ENCODE measurements at regions not wholly inside any gene's neighbourhood (a gene's known extent, or its start where the extent isn't known, plus 50 kb on each side); places are given as distances from the start of the nearest gene placed in this dataset.

DNA sequence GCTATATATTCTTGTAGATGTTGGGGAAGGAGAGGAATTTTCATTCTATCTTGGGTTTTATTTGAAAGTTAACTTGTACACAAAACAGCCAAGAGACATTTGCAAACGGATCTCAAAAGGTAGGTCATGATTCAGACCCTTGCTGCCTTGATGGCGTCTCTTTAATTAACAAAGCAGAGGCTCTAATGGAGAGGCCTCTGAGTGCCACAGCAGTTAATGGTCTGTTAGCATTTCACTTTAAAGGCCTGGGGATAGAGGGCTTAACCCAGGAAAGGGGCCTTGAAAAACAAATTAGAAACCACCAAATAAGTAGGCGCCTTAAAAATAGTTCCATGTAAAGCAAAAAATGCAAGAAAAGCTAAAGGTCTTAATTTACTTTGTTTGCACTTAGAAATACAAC lies 836.9 kb upstream of the CELF4 start:
- Mint-ChIP-seq H3K27me3 (ENCODE audit: low read depth, unreplicated experiment) (no peaks in the 10 kb centered on the region), H3K36me3 (ENCODE audit: low read depth, unreplicated experiment) (no peaks in the 10 kb centered on the region), H3K4me1 (ENCODE audit: low read depth, unreplicated experiment) (no peaks in the 10 kb centered on the region), H3K4me3 (ENCODE audit: unreplicated experiment) (no peak overlapping the region), H3K9me3 (ENCODE audit: unreplicated experiment) (peaks cover 2% of the 10 kb centered on the region), H3K27ac (ENCODE audit: unreplicated experiment) (no peak overlapping the region)
- Histone ChIP-seq H3K27ac (ENCODE audit: low read depth, low read length) (no peak overlapping the region), H3K79me2 (ENCODE audit: insufficient read depth, low read length) (no peaks in the 10 kb centered on the region), H3K9ac (ENCODE audit: low read length) (no peak overlapping the region), H4K20me1 (ENCODE audit: insufficient read depth, low read length) (no peaks in the 10 kb centered on the region), H3K27me3 (ENCODE audit: insufficient read depth, low read length) (no peaks in the 10 kb centered on the region), H3K4me3 (ENCODE audit: insufficient read depth, low read depth, low read length) (no peak overlapping the region), H3K36me3 (ENCODE audit: insufficient read depth, low read length) (no peaks in the 10 kb centered on the region), H2AFZ (ENCODE audit: low read depth, low read length) (no peak overlapping the region), H3K9me3 (ENCODE audit: insufficient read depth, low read depth, low read length) (no peaks in the 10 kb centered on the region), H3K4me2 (ENCODE audit: low read length) (no peak overlapping the region), H3K4me1 (ENCODE audit: insufficient read depth, low read length) (no peaks in the 10 kb centered on the region)
- TF ChIP-seq EZH2 (IDR thresholded peaks at IDR 0.05; ENCODE audit: insufficient read depth, low read length): no peak
- TF ChIP-seq, protein P1, sequence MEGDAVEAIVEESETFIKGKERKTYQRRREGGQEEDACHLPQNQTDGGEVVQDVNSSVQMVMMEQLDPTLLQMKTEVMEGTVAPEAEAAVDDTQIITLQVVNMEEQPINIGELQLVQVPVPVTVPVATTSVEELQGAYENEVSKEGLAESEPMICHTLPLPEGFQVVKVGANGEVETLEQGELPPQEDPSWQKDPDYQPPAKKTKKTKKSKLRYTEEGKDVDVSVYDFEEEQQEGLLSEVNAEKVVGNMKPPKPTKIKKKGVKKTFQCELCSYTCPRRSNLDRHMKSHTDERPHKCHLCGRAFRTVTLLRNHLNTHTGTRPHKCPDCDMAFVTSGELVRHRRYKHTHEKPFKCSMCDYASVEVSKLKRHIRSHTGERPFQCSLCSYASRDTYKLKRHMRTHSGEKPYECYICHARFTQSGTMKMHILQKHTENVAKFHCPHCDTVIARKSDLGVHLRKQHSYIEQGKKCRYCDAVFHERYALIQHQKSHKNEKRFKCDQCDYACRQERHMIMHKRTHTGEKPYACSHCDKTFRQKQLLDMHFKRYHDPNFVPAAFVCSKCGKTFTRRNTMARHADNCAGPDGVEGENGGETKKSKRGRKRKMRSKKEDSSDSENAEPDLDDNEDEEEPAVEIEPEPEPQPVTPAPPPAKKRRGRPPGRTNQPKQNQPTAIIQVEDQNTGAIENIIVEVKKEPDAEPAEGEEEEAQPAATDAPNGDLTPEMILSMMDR (IDR thresholded peaks at IDR 0.05; ENCODE audit: insufficient read depth, low read depth, low read length): no peak
- FAIRE-seq: no peak
- DNase-seq (ENCODE audit: low read depth): no peak

DNA sequence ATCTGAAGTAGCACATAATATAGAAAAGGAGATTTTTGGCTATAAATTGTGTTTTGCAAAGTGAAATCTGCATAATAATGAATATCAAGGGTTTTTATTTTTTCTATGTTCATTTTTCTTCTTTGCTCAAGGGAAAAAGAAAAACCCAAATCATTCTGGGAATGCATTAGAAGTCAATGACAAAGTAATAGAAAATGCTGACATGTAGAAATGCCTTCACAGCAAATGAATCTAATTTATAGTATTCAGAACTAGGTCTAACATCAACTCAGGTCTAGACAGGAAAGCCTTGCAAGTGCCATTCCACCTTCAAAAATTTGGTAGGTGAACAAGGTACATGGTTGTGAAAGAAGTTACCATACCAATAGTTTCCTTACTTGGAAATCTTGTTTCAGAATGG lies 831.5 kb upstream of the CELF4 start:
- no peak for DNase-seq (ENCODE audit: low read depth)
- no peak overlapping the region for H3K27ac Mint-ChIP-seq (ENCODE audit: unreplicated experiment)
- H3K4me3 Mint-ChIP-seq (ENCODE audit: unreplicated experiment): no peak overlapping the region
- Histone ChIP-seq H3K9me3 (ENCODE audit: insufficient read depth, low read depth, low read length) (no peaks in the 10 kb centered on the region), H3K4me1 (ENCODE audit: insufficient read depth, low read length) (no peaks in the 10 kb centered on the region), H3K4me2 (ENCODE audit: low read length) (no peak overlapping the region), H3K79me2 (ENCODE audit: insufficient read depth, low read length) (no peaks in the 10 kb centered on the region), H4K20me1 (ENCODE audit: insufficient read depth, low read length) (no peaks in the 10 kb centered on the region), H3K9ac (ENCODE audit: low read length) (no peak overlapping the region), H3K36me3 (ENCODE audit: insufficient read depth, low read length) (no peaks in the 10 kb centered on the region), H3K27me3 (ENCODE audit: insufficient read depth, low read length) (no peaks in the 10 kb centered on the region), H3K4me3 (ENCODE audit: insufficient read depth, low read depth, low read length) (no peak overlapping the region), H3K27ac (ENCODE audit: low read depth, low read length) (no peak overlapping the region), H2AFZ (ENCODE audit: low read depth, low read length) (no peak overlapping the region)
- no peaks in the 10 kb centered on the region for H3K27me3 Mint-ChIP-seq (ENCODE audit: low read depth, unreplicated experiment)
- H3K9me3 Mint-ChIP-seq (ENCODE audit: unreplicated experiment): no peaks in the 10 kb centered on the region
- no peaks in the 10 kb centered on the region for H3K36me3 Mint-ChIP-seq (ENCODE audit: low read depth, unreplicated experiment)
- FAIRE-seq: no peak
- TF ChIP-seq, protein P1 (IDR thresholded peaks at IDR 0.05; ENCODE audit: insufficient read depth, low read depth, low read length): no peak
- TF ChIP-seq EZH2 (IDR thresholded peaks at IDR 0.05; ENCODE audit: insufficient read depth, low read length): no peak
- no peaks in the 10 kb centered on the region for H3K4me1 Mint-ChIP-seq (ENCODE audit: low read depth, unreplicated experiment)

DNA sequence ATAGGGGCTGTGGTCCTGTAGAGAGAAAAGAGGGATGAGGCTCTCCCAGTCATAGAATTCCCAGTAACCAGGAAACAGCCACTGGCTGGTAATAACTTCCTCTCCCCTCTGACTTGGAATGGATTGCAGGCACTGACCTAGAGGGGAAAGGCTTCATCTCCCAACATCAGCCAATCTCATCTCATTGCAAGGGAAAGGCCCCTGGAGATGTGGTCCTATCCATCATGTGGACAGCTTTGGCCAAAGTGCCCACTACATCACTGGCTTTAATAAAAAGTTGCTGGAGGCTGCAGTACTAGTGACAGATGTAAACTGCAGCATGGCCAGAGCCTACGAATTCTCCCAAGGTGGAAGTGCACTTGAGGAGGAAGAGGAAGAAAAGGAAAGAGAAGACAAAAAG lies 820.5 kb upstream of the CELF4 start:
- no peaks in the 10 kb centered on the region for H3K79me2 ChIP-seq (ENCODE audit: insufficient read depth, low read length)
- H3K4me2 ChIP-seq (ENCODE audit: low read length): no peak overlapping the region
- no peaks in the 10 kb centered on the region for H3K27me3 Mint-ChIP-seq (ENCODE audit: low read depth, unreplicated experiment)
- no peaks in the 10 kb centered on the region for H3K27me3 ChIP-seq (ENCODE audit: insufficient read depth, low read length)
- H3K4me3 Mint-ChIP-seq (ENCODE audit: unreplicated experiment): no peak overlapping the region
- H4K20me1 ChIP-seq (ENCODE audit: insufficient read depth, low read length): no peaks in the 10 kb centered on the region
- H2AFZ ChIP-seq (ENCODE audit: low read depth, low read length): no peak overlapping the region
- no peaks in the 10 kb centered on the region for H3K9me3 ChIP-seq (ENCODE audit: insufficient read depth, low read depth, low read length)
- FAIRE-seq (no peak), DNase-seq (ENCODE audit: low read depth) (no peak)
- no peak overlapping the region for H3K4me3 ChIP-seq (ENCODE audit: insufficient read depth, low read depth, low read length)
- H3K9me3 Mint-ChIP-seq (ENCODE audit: unreplicated experiment): no peaks in the 10 kb centered on the region
- no peak overlapping the region for H3K9ac ChIP-seq (ENCODE audit: low read length)
- H3K36me3 ChIP-seq (ENCODE audit: insufficient read depth, low read length): no peaks in the 10 kb centered on the region
- H3K4me1 ChIP-seq (ENCODE audit: insufficient read depth, low read length): no peaks in the 10 kb centered on the region
- TF ChIP-seq EZH2 (IDR thresholded peaks at IDR 0.05; ENCODE audit: insufficient read depth, low read length): no peak
- TF ChIP-seq, protein P1 (IDR thresholded peaks at IDR 0.05; ENCODE audit: insufficient read depth, low read depth, low read length): no peak
- H3K27ac Mint-ChIP-seq (ENCODE audit: unreplicated experiment): no peak overlapping the region
- no peaks in the 10 kb centered on the region for H3K36me3 Mint-ChIP-seq (ENCODE audit: low read depth, unreplicated experiment)
- H3K27ac ChIP-seq (ENCODE audit: low read depth, low read length): no peak overlapping the region
- peaks cover 1% of the 10 kb centered on the region for H3K4me1 Mint-ChIP-seq (ENCODE audit: low read depth, unreplicated experiment)
